ENCODE measurements at regions not wholly inside any gene's neighbourhood (a gene's known extent, or its start where the extent isn't known, plus 50 kb on each side); places are given as distances from the start of the nearest gene placed in this dataset.
A peak's percentile ranks its signal among the peaks of the same experiment; 100 is the strongest.

DNA sequence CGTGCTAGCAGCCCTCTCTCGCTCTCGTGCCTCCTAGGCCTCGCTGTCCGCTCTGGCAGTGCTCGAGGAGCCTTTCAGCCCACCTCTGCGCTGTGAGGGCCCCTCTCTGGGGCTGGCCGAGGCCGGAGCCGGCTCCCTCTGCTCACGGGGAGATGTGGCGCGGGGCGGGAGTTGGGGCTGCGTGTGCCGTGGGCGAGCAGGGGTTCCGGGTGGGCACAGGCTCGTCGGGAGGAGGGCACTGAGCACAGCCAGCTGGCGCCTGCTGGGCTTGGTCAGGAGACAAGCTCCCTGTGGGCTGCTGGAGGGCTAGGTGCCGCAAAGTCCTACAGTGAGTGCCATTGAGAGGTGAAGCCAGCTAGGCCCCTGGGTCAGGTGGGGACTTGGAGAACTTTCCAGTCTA, 994.5 kb downstream of the C4orf33 start:
- DNase-seq, result no peak

DNA sequence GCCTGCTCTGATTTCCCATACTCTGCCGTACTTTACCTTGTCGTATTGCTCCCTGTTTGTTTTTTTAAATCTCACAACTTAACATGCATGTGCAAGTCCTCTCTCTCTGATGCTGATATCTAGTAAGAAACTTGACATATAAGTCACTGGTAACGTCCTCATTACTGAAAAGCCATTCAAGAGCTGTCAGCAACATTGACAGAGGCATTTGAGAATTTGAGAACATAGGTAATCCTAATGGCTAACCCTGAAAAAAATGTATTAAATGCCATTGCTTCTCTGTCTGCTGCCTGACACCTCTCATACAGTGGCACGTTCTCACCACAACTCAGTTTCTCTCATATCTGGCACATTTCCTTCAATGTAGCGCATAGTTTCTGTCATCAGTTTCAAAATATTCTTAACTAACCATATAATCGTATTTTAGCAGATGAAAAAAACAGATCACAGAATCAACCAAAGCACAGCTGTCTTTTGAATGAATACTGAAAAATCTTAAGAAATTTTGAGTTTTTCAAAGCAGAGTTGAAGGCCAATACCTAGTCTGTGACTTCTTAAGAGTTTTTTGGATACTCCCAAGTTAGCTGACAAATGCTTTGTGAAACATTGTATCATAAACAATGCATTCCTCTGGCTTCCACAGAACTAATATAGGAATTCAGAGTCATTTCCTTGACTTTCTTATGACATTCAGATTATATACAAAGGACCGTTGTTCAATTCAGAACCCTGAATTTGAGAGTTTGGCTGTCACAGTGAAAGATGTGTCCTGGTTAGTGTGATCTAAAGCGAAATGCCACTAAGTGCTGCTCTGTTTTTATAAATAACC, 996.4 kb downstream of the C4orf33 start:
- no peak for DNase-seq

DNA sequence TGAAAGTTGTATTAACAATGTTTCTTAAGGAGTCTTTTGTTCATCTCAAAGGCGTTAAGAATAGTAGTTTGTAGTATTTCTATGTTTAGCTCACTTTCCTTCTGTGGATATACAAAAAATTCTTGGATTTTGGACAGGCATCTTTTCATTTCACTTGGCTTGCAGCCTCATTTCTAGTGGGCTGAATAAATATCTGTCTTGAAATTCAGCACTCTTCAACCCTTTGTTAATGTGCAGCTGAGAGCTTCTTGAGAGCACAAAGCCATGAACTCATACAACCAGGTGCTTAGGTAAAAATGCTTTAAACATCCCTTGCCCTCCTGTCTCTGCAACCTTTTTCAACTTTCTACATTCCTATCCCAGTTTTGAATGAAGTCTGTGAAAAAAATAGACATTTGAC, 1003.2 kb downstream of the C4orf33 start:
- peak; percentile 37 for DNase-seq

DNA sequence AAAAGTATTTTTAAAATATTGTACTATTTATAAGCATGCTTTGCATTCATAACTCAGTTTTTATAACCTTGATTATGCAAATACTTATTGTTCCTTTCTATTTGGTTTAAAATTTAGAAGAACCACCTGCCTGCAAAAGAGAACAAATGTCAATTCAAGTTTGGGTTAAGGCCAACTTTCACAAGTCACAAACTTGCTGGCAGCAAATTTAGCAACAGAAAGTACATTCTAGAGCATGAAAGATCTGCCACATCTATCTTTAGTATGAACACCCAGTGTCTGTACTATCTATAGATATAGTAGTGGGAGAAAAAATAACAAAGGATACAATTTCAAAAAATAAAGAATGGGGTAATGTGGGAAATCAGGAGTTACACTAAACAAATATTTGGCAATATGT, 1014.2 kb downstream of the C4orf33 start:
- no peak for DNase-seq

DNA sequence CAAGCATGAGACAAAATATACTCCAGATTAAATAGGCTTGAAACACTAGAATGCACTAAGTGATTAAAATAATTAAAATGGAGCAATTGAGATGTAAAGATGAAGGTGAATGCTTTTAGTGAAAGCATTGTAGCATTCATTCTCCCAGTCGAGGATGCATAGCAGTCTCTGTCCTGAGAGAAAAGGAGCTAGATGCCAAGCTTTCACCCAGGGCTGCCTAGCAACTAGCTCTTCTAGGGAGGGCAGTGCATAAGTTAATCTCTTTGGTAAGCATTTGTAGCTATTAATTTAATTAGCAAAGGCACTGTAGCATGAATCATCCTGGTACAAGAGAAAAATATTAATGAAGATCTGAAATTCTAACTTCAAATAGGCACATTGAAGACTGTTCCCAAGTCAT, 1014.8 kb downstream of the C4orf33 start:
- no peak for DNase-seq

DNA sequence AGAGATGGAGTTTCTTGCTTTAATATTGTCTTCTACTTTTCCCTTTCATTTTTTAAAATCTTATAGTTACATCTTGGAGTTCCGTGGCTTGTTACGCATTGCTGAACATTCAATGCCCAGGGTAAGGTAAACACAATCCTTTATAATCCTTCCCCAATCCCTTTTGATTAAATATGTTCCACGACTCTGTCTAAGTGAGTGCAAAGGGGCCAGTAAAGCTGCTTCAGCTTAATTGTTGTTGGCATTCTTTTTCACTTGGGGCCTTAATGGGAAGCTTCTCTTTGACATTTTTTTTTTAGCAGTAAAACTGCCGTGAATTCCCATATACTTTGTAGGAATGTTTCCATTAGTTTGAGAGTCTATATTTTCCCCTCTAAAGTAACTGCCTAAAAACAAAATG, 1028.1 kb downstream of the C4orf33 start:
- DNase-seq, result peak; percentile 0

DNA sequence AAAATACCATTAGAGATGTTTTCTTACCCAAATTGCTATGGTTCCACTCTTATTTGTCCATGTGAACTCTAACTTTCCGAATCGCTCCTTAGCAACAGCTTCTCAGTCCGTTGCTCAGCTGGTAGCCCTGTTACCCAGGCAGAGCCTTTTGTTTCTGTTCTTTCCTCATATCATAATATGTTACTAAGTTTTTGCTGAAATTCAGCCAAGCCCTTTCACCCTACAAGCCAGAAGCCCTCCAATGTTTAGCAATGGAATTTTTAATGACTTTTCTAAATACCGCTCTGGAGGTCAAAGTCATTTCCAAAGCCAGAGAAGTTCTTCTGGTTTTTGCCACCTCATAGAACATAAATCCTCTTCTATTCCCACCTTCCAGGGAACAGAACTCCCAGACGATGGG, 1029.5 kb downstream of the C4orf33 start:
- no peak for DNase-seq

DNA sequence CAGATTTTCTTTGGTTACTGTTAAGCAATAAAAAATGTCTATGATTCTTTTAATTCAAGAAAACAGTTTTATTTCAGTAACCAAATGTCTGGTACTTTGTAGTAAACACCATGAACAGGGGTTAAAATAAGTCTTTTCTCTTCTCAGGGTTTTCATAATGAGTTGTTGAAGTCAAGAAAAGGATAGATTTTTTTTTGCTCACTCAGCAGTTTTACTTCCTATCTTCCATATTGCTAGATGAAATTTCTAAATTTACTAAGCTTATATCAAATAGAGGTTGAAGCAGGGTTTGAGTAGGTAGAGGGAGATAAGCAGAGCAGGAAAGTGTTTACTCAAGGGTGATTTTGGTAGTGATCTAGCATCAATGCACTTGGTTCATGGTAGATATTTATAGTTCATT, 1031.3 kb downstream of the C4orf33 start:
- no peak for DNase-seq

DNA sequence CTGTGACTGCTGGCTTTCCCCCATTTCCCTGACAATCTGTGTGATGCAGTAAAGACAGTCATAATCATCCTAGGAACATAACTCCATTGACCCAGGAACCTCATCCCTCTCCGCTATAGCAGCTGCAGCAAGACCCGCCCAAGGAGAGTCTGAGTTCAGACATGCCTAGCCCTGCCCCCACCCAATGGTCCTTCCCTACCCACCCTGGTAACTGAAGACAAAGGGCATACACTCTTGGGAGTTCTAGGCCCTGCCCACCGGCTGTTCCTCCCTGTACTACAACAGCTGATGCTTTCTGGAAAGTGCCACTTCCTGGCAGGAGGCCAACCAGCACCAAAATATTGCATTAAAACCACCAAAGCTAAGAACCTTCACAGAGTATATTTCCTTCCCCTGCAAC, 1035.6 kb downstream of the C4orf33 start:
- no peak for DNase-seq

DNA sequence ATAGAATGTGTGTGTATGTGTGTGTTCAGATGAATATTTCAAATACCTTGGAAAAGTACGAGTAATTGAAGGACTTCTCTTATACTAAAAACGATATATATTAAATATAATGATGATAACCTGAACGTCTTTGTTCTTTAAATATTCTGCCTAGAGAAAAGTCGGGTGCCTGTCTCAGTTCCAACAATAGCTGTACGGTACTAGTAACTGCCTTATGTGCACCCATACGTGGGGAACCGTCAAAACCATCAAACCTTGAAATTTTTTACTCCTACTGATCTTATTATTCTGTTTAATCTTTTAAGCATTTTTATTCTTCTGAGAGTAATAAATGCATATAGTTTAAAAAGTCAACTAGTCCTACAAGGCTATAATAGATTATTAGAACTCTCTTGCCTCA, 1045.7 kb downstream of the C4orf33 start:
- no peak for DNase-seq

DNA sequence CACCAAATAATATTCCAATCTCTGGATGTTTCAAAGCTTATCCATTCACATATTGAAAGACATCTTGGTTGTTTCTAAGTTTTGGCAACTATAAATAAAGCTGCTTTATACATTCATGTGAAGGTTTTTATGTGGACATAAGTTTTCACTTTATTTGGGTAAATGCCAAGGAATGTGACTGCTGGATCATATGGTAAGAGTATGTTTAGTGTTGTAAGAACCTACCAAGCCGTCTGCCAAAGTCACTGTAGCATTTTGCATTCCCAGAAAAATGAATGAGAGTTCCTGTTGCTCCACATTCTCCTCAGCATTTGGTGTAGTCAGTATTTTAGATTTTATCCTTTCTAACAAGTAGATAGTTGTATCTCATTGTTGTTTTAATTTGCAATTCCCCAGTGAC, 1047.7 kb downstream of the C4orf33 start:
- no peak for DNase-seq

DNA sequence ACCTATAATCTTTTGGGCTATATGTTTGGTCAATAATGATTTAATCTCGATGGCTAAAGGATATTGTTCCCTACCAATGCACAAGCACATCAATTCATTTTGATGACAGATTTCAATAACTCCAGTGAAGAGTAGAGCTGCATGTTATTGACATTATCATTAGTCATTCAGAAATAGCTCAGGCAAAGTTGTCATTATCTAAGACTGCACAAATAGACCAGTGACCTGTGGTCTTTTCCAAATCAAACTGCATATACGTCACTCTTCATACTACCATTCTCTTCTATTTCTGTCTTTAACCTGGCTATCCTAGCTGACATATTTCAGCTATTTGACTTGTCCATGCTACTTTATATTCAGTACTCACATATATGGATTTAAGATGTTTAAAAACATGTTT, 1050.8 kb downstream of the C4orf33 start:
- DNase-seq, result no peak

DNA sequence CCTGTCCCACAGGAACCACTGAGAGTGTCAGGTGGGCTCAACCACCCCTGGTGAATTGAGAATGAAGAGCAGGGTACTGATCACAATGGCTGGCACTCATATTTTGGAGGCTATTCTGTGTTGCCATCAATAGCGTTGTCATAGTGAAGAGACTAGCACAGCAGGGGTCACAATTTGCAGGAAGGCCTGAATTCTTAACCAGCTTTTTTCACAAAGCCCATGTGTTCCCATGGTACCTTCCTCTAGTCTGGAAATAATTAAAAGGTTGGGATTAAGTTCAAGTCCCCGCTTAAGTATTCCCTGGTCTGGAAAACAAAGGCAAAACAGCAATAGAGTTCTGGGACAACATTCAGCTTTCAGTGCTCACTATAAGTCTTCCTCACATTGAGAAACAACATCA, 1051.7 kb downstream of the C4orf33 start:
- DNase-seq, result no peak

DNA sequence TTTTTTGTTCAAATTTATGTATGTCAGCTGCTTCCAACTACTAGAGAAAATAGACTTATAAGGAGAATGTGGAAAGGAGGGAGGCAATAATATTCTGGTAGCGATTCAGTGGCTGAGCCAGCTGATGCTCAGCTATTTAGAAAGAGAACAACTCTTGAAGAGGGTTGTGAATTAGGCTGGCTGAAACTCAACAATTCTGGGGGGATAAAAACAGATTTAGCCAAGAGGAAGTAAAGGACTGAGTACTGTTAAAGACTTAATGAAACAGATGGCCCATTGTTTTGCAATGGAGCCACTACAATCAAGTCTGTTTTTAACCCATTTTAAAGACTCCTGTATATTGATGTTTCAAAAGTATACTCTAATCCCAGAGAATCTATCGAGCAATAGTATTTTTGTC, 1058.9 kb downstream of the C4orf33 start:
- DNase-seq, result no peak

DNA sequence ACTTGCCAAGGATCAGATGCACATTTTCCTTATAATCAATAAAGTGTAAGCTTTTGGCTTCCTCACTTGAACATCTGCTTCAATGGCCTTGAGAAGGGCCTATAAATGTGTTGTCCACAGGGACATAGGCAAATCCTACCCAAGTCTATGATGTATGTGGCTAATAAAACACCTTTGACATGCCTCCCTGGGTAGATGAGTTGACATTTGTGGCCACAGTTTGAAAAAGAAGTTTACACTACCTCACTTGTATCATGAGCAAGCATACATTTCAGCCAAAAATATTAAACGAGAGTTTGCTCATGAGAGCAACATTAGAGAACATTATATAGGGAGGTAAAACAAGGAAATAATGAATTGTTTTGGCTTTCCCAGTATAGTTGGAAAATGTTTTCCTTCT, 1067.7 kb downstream of the C4orf33 start:
- DNase-seq, result no peak

DNA sequence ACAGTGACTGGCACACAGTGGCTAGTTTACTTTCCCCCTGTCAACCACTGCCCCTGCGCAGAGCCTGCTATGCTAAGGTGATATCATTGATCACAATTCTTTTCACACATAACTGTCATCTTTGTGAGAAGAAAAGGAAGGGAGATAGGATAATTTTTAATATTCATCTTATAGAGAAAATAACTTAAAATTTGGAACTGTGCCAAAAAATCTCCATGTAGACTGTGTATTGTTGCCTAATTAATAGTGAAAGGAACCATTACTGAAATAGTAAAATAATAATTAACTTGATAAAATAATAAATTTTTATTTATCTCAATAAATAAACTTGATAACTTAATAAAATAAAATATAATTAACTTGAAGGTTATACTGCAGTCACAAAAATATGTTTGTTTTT, 1069.4 kb downstream of the C4orf33 start:
- DNase-seq, result no peak

DNA sequence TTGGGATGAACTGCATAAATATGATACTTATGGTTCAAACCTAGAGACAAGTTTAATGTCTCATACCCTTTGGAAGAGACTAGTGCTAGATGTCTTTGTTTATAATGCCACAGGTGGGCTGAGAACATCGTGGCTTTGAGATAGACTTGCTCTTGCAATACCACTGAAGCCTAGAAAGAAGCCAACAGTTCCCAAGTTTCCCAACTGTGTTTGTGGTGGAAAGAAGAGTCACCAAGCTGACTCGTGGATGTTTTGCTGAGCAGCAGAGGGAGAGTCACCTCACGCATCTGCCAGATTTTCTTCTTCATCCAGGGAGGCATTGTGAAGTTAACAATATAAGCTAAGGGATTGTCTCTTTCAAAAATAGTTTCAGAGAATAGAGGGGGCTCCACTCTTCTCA, 1076.2 kb downstream of the C4orf33 start:
- no peak for DNase-seq

DNA sequence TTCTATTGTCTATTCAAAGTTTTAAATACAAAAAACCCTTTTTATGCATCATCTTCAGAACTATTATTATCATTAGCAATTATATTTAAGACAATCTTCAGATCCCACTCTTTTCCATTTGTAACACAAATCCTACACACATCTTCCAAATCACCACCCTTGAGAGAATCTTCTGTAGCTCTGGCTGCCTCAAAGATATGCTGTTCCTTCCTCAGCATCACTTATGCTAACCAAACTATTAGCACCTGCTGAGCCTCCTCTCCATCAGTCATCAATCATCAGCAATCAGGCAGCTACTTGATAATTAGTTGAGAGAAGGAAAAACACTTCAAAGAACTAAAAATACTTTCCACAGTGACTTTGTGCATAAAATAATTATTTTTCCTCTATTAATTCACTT, 1082.2 kb downstream of the C4orf33 start:
- no peak for DNase-seq

DNA sequence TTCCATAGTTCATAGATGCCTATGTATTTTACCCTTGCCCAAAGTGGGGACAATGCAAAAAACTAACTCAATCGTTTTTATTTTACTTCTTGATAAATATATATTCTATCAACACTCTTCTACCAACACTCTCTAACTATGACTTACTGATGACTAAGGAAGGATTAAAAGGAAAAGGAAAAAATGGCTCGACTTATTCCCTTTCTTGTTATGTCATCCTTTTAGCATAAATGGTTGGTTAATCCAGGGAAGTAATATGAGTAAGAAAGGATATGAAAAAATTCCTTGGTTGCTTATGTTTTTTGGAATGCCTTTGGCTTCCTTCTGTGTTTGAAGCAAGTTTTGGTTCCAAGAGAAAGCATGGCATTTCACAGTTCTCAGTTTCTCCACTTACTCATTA, 1087.1 kb downstream of the C4orf33 start:
- no peak for DNase-seq

DNA sequence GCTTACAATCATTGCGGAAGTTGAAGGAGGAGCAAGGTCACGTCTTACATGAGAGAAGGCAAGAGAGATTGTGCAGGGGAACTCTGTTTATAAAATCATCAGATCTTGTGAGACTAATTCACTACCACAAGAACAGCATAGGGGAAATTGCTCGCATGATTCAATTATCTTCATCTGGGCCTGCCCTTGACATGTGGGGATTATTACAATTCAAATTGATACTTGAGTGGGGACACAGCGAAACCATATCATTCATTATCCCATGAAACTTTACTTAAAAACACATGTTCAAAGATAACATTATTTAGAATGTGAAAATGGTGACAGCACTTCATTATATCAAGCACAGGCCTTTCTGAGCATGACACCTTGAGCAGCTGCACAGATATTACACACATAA, 1087.8 kb downstream of the C4orf33 start:
- no peak for DNase-seq

DNA sequence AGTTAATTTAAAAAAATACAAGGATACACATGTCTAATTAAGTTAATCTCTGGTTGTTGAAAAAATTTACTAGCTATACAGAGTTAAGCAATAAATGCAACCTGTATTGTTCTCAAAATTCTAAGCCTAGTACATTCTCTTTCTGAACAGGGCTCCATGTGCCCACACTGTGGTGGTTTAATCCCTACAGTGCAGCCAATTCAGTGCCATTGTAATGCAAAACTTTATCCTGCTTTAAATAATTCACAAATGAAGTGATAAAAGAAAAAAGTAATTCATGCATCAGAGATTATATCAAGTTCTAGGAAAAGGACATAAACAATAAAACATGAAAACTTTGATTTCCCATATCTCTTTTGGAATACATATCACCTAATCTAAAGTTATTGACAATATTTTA, 1089.2 kb downstream of the C4orf33 start:
- no peak for DNase-seq

DNA sequence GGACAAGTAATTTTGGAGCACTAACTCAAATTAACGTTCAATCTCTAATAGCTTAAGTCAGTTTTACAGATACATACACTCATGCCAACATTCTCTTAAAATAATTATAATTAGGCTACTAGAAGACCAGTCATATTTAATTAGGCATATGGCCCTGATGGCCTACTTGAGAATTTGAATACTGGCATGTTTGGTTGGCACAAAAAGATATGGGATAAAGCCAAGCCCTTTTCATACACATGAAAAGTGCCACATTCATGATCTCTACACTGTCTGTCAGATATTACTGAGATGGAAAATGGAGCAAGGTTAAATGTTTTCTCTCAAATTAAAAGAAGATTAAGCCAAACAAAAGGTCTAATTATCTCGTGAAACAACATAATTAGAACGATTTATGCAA, 1091.0 kb downstream of the C4orf33 start:
- no peak for DNase-seq

DNA sequence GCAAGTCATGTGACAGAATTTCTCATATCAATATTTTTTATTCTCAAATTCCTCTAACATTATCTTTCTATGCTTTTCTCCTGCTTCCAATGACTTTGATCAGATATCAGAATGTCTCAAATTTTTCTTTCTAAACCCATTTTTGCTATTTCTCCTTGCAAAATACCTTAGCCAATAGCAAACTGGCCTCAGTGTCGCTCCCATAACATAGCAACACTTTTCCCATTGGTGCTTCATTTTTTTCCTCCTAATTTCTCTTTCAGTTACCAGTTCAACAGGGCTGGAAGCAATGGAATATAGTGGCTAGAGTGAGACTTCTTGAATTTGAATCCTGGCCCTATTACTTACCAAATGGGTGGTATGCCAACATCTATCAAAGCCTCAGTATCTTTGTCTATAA, 1091.6 kb downstream of the C4orf33 start:
- no peak for DNase-seq

DNA sequence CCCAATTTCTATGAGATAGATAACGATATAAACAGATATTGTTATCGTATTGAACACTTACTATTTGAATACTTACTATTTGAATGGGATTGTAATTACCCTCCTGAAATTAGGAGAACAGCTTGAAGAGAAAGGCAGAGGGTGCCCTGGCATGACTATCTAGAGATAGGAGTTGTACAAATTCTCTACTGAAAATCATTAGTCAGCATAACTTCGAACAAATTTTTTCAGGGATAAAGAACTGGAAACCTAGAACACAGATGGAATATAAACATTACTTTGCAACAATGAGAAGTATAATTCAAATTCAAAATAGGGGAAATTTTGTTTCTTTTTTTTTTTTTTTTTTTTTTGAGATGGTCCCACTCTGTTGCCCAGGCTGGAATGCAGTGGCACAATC, 1096.8 kb downstream of the C4orf33 start:
- DNase-seq, result no peak

DNA sequence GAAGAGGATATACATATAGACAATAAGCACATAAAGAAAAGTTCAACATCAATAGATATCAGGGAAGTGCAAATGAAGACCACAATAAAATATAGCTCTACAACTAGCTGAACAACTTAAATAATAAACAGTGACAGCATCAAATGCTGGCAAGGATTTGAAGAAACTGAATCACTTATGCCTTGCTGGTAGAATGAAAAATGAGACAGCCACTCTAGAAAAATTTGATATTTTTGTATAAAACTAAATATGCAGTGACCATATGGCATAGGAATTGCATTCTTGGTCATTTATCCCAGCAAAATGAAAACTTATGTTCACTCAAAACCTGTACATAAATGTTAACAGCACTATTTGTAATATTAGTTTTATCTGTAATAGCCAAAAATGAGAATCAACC, 1102.0 kb downstream of the C4orf33 start:
- no peak for DNase-seq

DNA sequence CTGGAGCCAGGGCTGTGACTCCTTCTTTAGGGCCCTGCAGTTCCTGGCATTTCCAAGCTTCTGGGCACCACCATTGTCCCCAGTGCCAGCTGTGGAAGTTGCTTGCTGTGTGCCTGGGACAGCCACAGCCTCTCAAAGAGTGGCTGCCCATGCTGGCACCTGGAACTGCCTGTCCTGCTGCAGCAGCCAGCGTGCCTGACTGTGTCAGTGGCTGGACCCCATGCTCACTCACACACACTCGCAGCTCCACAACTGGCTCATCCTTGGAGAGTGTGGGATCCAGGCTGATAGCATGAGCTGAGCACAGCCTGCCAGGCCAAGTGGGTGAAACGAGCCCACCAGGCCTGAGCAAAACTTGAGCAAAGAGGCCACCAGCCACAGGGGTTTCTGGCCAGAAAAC, 1107.6 kb downstream of the C4orf33 start:
- DNase-seq, result no peak
